Bone marrow (tissue), 2 donors: ENCODE measurements at regions not wholly inside any gene's neighbourhood (a gene's known extent, or its start where the extent isn't known, plus 50 kb on each side); places are given as distances from the start of the nearest gene placed in this dataset.
"Not testable (repeated sequence)": the region's sequence is repeated elsewhere in the genome, so short reads cannot be mapped to it uniquely, and the experiment has no call there.

Experiments
- DNase-seq, 2 donors: peaks; one replicate each; lab custom pipeline; 2025; lab: John Stamatoyannopoulos, UW

GRCh38 chr2:39487398-39488250, 50.5 kb upstream of the MAP4K3 start:
- no peak for DNase-seq

- no peak for DNase-seq
Measured at GRCh38 chr2:39488450-39488849, 51.4 kb upstream of the MAP4K3 start.

- DNase-seq: no peak
Measured at GRCh38 chr2:39490586-39490985, 53.5 kb upstream of the MAP4K3 start.

GRCh38 chr2:39491653-39492052, 54.6 kb upstream of the MAP4K3 start:
- no peak for DNase-seq

- DNase-seq: peak in 1 of 2 donors; percentile 78
Measured at GRCh38 chr2:39492095-39492590, 55.1 kb upstream of the MAP4K3 start.

GRCh38 chr2:39492716-39493115, 55.6 kb upstream of the MAP4K3 start:
- no peak for DNase-seq

GRCh38 chr2:39494784-39495251, 57.7 kb upstream of the MAP4K3 start:
- DNase-seq: no peak

GRCh38 chr2:39497082-39497801, 60.2 kb upstream of the MAP4K3 start:
- DNase-seq: no peak

GRCh38 chr2:39498176-39498575, 61.1 kb upstream of the MAP4K3 start:
- not testable (repeated sequence) for DNase-seq

GRCh38 chr2:39498786-39499185, 61.7 kb upstream of the MAP4K3 start:
- no peak for DNase-seq

GRCh38 chr2:39499336-39499735, 62.3 kb upstream of the MAP4K3 start:
- DNase-seq: no peak

- DNase-seq: no peak
Measured at GRCh38 chr2:39501412-39501811, 64.3 kb upstream of the MAP4K3 start.

- DNase-seq: no peak
Measured at GRCh38 chr2:39503277-39503676, 66.2 kb upstream of the MAP4K3 start.

- DNase-seq: no peak
Measured at GRCh38 chr2:39504790-39505335, 67.8 kb upstream of the MAP4K3 start.

GRCh38 chr2:39506215-39506614, 69.1 kb upstream of the MAP4K3 start:
- DNase-seq: no peak

GRCh38 chr2:39508198-39508597, 71.1 kb upstream of the MAP4K3 start:
- DNase-seq: no peak

GRCh38 chr2:39510140-39510539, 73.1 kb upstream of the MAP4K3 start:
- DNase-seq: no peak

GRCh38 chr2:39511219-39511604, 74.1 kb upstream of the MAP4K3 start:
- DNase-seq: no peak

- DNase-seq: peak in 1 of 2 donors; percentile 34
Measured at GRCh38 chr2:39511605-39512433, 74.7 kb upstream of the MAP4K3 start.

GRCh38 chr2:39512434-39512935, 75.4 kb upstream of the MAP4K3 start:
- no peak for DNase-seq

- DNase-seq: no peak
Measured at GRCh38 chr2:39512941-39513340, 75.9 kb upstream of the MAP4K3 start.
